Coronary artery (tissue), 2 donors: ENCODE measurements at regions not wholly inside any gene's neighbourhood (a gene's known extent, or its start where the extent isn't known, plus 50 kb on each side); places are given as distances from the start of the nearest gene placed in this dataset.
A peak's percentile ranks its signal among the peaks of the same experiment; 100 is the strongest.
"Not testable (repeated sequence)": the region's sequence is repeated elsewhere in the genome, so short reads cannot be mapped to it uniquely, and the experiment has no call there.

Experiments
- DNase-seq: peaks from one replicate; pipeline ENCODE4 v3.0.0-alpha.2; 2017; ENCODE audit warnings: low spot score
- H3K27ac ChIP-seq, 2 donors: fragments of 200-600 bp; sonication (generic); one replicate each; pipeline ENCODE4 v1.5.1; 2016 to 2019
- H3K4me3 ChIP-seq: fragments of 200-600 bp; sonication (generic); 2 replicates; pipeline ENCODE4 v1.5.1; 2016; ENCODE audit warnings: mild to moderate bottlenecking, moderate library complexity
- CTCF ChIP-seq: fragments of 200-600 bp; sonication (generic); IDR thresholded peaks from one replicate; pipeline ENCODE4 v1.5.1; 2019; ENCODE audit warnings: antibody characterized with exemption

DNA sequence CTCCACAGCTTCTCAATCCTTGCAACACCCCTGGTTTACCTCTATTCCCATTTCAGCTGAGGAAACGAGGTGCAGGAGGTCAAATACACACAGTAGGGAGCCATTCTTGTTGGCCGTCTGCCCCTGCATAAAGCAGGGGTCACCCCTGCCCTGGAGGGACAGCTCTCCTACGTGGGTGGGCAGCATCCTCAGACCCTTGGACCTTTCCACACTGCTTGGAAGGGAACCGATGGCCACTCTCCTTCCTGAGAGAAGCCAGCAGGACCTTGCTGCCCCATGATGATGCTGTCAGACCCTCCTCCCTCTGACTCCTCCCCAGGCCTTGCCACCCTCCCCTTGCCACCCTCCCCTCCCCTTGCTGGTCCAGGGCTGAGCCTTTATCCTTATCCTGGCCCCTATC is 121.1 kb upstream of the SYT13 start:
- no peak for TF ChIP-seq CTCF
- no peak overlapping the region for H3K4me3 ChIP-seq
- H3K27ac ChIP-seq = no peak overlapping the region
- peak; percentile 50 for DNase-seq

- TF ChIP-seq CTCF = no peak
These were observed 120.0 kb upstream of the SYT13 start for GRCh38 chr11:45405916-45406670.

DNA sequence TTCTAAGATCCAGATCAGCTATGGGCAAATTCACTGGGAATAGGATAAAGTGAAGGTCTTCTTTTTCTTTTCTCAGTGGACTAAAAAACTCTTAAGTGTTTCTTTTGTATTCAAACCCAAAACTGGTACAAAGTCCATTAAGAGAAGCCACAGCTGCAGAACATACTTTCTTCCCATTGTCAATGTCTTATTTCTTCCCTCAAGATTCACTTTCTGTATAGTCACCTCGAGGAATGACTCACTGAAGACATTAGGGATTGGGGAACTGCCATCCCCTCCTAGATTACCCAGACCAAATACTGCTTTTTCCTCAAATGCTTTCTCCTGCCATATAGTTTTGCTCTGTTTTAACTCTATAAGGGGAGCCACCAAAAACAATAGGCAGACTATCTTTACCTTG is 117.4 kb upstream of the SYT13 start:
- not testable (repeated sequence) for H3K27ac ChIP-seq, DNase-seq, H3K4me3 ChIP-seq

More at GRCh38 chr11:45405916-45406670, 120.0 kb upstream of the SYT13 start:
- no peak for DNase-seq
- Histone ChIP-seq H3K27ac (no peak overlapping the region), H3K4me3 (no peak overlapping the region)

GRCh38 chr11:45402049-45402630 is 116.0 kb upstream of the SYT13 start:
- no peak for TF ChIP-seq CTCF
- DNase-seq = no peak
- Histone ChIP-seq H3K4me3 (no peak overlapping the region), H3K27ac (no peak overlapping the region)

- DNase-seq = no peak
- Histone ChIP-seq H3K27ac (no peak overlapping the region), H3K4me3 (no peak overlapping the region)
- no peak for TF ChIP-seq CTCF
These were observed 114.5 kb upstream of the SYT13 start for GRCh38 chr11:45400591-45400990.

- DNase-seq = no peak
- no peak overlapping the region for H3K27ac ChIP-seq
- H3K4me3 ChIP-seq = no peak overlapping the region
- TF ChIP-seq CTCF = no peak
These were observed 113.0 kb upstream of the SYT13 start for GRCh38 chr11:45399166-45399565.

DNA sequence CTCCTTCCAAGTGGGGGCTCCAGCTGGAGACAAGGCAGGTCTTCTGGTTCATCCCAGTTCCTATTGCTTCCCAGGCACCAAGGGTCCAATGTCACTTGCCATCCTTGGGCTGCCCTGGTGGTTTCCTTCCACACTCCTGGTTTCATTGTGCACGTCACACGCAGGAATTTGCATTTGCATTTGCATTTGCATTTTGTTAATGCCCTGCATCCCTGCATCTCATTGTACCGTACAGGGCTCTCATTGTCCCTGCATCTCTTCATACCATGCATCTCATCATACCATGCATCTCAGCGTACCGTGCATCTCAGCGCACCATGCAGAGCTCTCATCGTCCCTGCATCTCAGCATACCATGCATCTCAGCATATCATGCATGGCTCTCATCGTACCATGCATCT is 112.2 kb upstream of the SYT13 start:
- Histone ChIP-seq H3K4me3 (no peak overlapping the region), H3K27ac (no peak overlapping the region)
- no peak for TF ChIP-seq CTCF
- DNase-seq = no peak
